ENCODE measurements at regions not wholly inside any gene's neighbourhood (a gene's known extent, or its start where the extent isn't known, plus 50 kb on each side); places are given as distances from the start of the nearest gene placed in this dataset.

DNA sequence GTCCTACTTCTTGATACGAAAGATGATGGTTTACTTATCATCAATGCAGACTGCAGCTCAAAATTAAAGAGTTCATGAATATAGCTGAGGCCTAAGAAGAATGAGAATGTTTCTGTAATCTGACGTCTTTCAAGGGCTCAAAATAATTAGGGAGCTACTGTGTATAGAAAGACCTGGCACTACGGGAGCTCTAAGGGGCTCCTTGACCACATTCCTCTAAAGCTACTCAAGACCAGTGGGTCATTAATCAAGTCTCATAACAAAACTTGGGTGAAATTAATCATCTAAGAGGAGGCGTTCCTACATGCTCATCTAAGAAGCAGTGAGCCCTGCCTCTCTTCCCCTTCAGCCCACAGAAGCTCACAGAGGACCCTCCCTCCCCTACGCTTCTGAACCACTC lies 863.8 kb upstream of the AUTS2 start:
- Histone ChIP-seq H4K91ac (replicated peaks; ENCODE audit: insufficient read length, low read length) (no peak overlapping the region), H3K4me2 (ENCODE audit: insufficient read depth in 1 of 2, low read depth in 2 of 2, low read length in 2 of 2) (no peak overlapping the region), H3K27ac (ENCODE audit: low read depth, low read length) (no peak overlapping the region), H4K20me1 (replicated peaks in 1 of 2; ENCODE audit: control insufficient read depth in 1 of 2, insufficient read depth in 2 of 2, low read length in 2 of 2) (no peaks in the 10 kb centered on the region), H3K79me1 (ENCODE audit: low read depth, low read length) (no peaks in the 10 kb centered on the region), H4K5ac (ENCODE audit: insufficient read length, low read depth, low read length) (no peak overlapping the region), H3K79me2 (ENCODE audit: control insufficient read depth in 1 of 2, insufficient read depth in 2 of 2, low read length in 2 of 2) (no peaks in the 10 kb centered on the region), H2BK20ac (ENCODE audit: low read length) (no peak overlapping the region), H2BK120ac (replicated peaks; ENCODE audit: low read depth, low read length) (no peak overlapping the region), H3K14ac (ENCODE audit: insufficient read length) (no peak overlapping the region), H3K4ac (replicated peaks; ENCODE audit: insufficient read length, low read depth, low read length) (no peak overlapping the region), H2BK15ac (ENCODE audit: low read length) (no peak overlapping the region), H2BK5ac (ENCODE audit: low read depth, low read length) (no peak overlapping the region), H3K4me3 (ENCODE audit: extremely low read depth in 1 of 4, insufficient read depth in 2 of 4, low read depth in 3 of 4, low read length in 4 of 4) (no peak overlapping the region), H3K9ac (replicated peaks in 1 of 4; ENCODE audit: extremely low read depth in 1 of 4, low read depth in 3 of 4, low read length in 3 of 4) (no peak overlapping the region), H3K9me3 (ENCODE audit: insufficient read depth in 2 of 2, low read depth in 1 of 2, low read length in 1 of 2) (no peaks in the 10 kb centered on the region), H4K8ac (ENCODE audit: extremely low read depth, insufficient read depth, low read length) (no peak overlapping the region), H3K4me1 (replicated peaks in 1 of 4; ENCODE audit: control insufficient read depth in 3 of 4, insufficient read depth in 4 of 4, low read length in 3 of 4) (no peaks in the 10 kb centered on the region), H3K56ac (replicated peaks; ENCODE audit: insufficient read length, low read depth, low read length) (no peak overlapping the region), H3K18ac (ENCODE audit: extremely low read depth, low read length) (no peak overlapping the region), H3K27me3 (replicated peaks in 1 of 4; ENCODE audit: control insufficient read depth in 3 of 4, extremely low read depth in 1 of 4, insufficient read depth in 3 of 4, low read length in 3 of 4) (no peaks in the 10 kb centered on the region), H3K36me3 (ENCODE audit: control insufficient read depth in 2 of 4, insufficient read depth in 4 of 4, low read length in 3 of 4) (no peaks in the 10 kb centered on the region), H2AFZ (ENCODE audit: low read length) (no peak overlapping the region), H2BK12ac (ENCODE audit: low read depth, low read length) (no peak overlapping the region), H2AK5ac (ENCODE audit: low read depth, low read length) (no peak overlapping the region), H3K23ac (ENCODE audit: insufficient read length) (no peak overlapping the region), H3K23me2 (ENCODE audit: low read depth, low read length) (no peaks in the 10 kb centered on the region; the same call in 1 of the 2 replicates)
- ChIA-PET CTCF (ENCODE audit: partially characterized antibody) (no interaction called here), POLR2A (ENCODE audit: partially characterized antibody) (no interaction called here)
- TF ChIP-seq CEBPB (IDR thresholded peaks at IDR 0.05; ENCODE audit: low read depth, low read length): no peak
- no peak for TF ChIP-seq RXRA (IDR thresholded peaks at IDR 0.05; ENCODE audit: insufficient read depth, low read depth, low read length)
- TF ChIP-seq EP300 (IDR thresholded peaks at IDR 0.05; ENCODE audit: borderline replicate concordance in 1 of 2, low read depth in 2 of 2, low read length in 2 of 2): no peak
- TF ChIP-seq, protein P1, sequence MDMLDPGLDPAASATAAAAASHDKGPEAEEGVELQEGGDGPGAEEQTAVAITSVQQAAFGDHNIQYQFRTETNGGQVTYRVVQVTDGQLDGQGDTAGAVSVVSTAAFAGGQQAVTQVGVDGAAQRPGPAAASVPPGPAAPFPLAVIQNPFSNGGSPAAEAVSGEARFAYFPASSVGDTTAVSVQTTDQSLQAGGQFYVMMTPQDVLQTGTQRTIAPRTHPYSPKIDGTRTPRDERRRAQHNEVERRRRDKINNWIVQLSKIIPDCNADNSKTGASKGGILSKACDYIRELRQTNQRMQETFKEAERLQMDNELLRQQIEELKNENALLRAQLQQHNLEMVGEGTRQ (IDR thresholded peaks at IDR 0.05; ENCODE audit: low read length): no peak
- DNase-seq (ENCODE audit: low read depth in 1 of 2, low spot score in 2 of 2) (no peak), FAIRE-seq (no peak)
- 91% methylated on average over 5 of the region's 5 CpGs; no CpG with 5 or more reads in 1 of the 2 experiments for WGBS, 2 experiments (ENCODE audit: extremely low coverage in 1 of 2, insufficient coverage in 1 of 2, insufficient read length in 1 of 2, insufficient replicate concordance in 2 of 2, low coverage in 1 of 2, low lambda C conversion rate in 2 of 2, missing lambda C conversion rate in 1 of 2)

Measured in H1 (cell line).